ENCODE measurements at regions not wholly inside any gene's neighbourhood (a gene's known extent, or its start where the extent isn't known, plus 50 kb on each side); places are given as distances from the start of the nearest gene placed in this dataset.

DNA sequence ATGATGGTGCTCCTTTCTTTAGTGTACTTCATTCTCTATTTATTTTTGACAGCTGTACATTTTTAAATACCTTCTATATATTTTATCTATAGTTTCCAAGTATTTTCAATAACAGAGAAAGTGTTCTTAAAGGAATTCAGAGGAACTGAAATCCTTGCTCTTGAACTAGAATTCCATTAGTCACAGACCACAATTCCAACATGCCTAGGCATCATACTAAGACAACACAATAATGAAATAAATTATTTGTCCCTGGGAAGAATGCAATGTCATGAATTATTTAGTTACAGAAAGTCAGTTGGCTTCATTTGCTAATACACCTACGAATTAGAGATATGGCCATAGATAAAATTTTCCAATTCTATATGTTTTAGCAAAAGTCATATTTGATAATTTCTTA lies 671.2 kb downstream of the EPHA7 start:
- TF ChIP-seq GATA2 (IDR thresholded peaks at IDR 0.05; ENCODE audit: low read depth, low read length) (no peak), GATA3 (IDR thresholded peaks at IDR 0.05; ENCODE audit: low read depth, low read length) (no peak)
